ENCODE measurements at regions not wholly inside any gene's neighbourhood (a gene's known extent, or its start where the extent isn't known, plus 50 kb on each side); places are given as distances from the start of the nearest gene placed in this dataset.

GRCh38 chr7:25908154-25908949 lies 243.6 kb upstream of the NFE2L3 start:
- intact Hi-C loops (cut with DNase I; ENCODE audit: low total_unique reads), result no loop called here
- DNase-seq (ENCODE audit: low spot score in 2 of 2), result no peak
- no peak overlapping the region for H3K4me3 ChIP-seq (ENCODE audit: low read depth, poor library complexity, severe bottlenecking)
- 96 to 97% methylated on average over 1 of the region's 1 CpG for WGBS, 2 donors
- no peak for TF ChIP-seq POLR2A (IDR thresholded peaks at IDR 0.05)
- TF ChIP-seq, protein P1, sequence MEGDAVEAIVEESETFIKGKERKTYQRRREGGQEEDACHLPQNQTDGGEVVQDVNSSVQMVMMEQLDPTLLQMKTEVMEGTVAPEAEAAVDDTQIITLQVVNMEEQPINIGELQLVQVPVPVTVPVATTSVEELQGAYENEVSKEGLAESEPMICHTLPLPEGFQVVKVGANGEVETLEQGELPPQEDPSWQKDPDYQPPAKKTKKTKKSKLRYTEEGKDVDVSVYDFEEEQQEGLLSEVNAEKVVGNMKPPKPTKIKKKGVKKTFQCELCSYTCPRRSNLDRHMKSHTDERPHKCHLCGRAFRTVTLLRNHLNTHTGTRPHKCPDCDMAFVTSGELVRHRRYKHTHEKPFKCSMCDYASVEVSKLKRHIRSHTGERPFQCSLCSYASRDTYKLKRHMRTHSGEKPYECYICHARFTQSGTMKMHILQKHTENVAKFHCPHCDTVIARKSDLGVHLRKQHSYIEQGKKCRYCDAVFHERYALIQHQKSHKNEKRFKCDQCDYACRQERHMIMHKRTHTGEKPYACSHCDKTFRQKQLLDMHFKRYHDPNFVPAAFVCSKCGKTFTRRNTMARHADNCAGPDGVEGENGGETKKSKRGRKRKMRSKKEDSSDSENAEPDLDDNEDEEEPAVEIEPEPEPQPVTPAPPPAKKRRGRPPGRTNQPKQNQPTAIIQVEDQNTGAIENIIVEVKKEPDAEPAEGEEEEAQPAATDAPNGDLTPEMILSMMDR (IDR thresholded peaks at IDR 0.05), result no peak

DNA sequence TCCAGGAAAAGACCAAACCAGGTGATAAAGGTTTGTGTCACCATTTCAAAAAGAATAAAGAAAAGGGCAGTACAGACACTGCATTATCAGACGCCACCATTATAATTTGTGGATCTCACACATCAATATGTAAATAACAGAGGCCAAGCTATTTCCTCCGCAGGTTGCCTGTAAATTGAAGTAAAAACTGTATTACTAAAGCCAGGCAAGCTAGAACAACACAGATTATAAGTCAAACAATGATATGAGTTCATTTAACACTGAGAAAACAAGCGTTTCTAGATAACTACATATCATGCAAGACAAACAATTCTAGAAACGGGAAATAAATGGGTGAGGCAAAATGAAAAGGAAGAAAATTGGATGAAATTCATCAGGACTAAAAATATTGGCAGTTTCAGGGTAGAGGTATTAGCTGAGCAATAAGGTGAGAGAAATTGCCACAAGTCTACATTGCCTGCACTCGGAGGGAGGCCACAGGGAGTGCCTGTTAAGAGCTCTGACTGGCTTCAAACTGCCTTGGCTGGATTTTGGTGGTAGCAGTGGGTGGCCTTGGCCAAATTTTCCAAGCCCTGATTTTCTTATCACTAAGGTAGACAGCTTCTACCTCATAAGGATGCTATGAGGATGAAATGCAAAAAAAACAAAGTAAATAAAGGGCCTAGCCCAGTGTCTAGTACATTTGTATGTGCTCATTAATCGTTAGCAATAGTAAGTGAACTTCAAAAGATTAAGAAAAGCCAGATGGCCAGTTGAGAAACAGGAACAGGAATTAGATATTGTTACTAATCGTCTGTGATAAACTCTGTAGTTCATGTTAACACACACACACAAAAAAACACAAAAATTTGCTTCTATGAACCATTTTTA lies 240.0 kb upstream of the NFE2L3 start:
- WGBS, 2 donors, result 80 to 84% methylated on average over 7 of the region's 7 CpGs
- TF ChIP-seq POLR2A (IDR thresholded peaks at IDR 0.05), result no peak
- TF ChIP-seq, protein P1 (IDR thresholded peaks at IDR 0.05), result no peak
- intact Hi-C loops (cut with DNase I; ENCODE audit: low total_unique reads), result no loop called here
- DNase-seq (ENCODE audit: low spot score in 2 of 2), result no peak
- H3K4me3 ChIP-seq (ENCODE audit: low read depth, poor library complexity, severe bottlenecking), result no peak overlapping the region

DNA sequence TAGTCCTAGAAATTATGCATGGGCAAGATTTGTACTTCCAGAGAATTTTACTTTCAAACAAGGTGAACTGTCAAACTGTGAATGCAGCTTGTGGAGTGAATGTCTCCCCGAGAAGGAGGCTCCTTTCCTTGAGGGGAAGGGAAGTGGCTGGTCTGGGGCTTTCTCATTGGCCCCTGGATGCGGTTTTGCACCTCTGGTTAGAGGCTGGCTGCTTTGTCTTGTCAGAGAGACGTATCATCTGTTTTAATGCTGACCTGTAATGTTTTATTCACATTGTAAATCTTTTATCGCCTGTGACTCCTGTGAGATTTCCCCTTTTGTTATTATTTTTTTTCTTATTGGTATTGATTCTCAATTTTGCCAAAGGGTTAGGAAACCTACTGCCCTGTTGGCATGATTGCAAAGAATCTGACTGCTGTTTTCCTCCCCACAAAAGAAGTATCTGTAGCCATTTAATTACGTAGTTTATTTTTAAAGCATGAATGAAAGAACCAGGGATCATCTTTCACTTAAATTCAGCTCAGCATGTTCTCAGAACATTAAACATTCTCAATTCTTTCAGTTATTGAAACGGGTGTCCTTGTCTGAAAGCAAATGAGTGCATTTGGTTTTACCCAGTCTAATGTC lies 238.3 kb upstream of the NFE2L3 start:
- 37 to 50% methylated on average over 6 of the region's 6 CpGs for WGBS, 2 donors
- TF ChIP-seq, protein P1 (IDR thresholded peaks at IDR 0.05), result no peak
- TF ChIP-seq POLR2A (IDR thresholded peaks at IDR 0.05), result no peak

DNA sequence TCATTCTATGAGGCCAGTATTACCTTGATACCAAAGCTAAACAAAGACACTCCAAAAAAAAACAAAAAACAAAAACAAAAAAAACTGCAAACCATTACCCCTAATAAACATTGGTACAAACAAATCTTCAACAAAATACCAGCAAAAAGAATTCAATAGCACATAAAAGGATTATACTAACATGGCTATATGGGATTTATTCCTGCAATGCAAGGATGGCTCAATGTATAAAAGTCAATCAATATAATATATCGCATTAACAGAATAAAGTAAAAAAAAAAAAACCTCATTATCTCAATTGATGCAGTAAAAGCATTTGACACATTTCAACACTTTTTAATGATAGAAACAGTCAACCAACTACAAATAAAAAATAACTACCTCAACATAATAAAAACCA lies 233.3 kb upstream of the NFE2L3 start:
- TF ChIP-seq, protein P1 (IDR thresholded peaks at IDR 0.05), result no peak
- TF ChIP-seq POLR2A (IDR thresholded peaks at IDR 0.05), result no peak
- intact Hi-C loops (cut with DNase I; ENCODE audit: low total_unique reads), result no loop called here
- WGBS, 2 donors, result 91 to 98% methylated on average over 1 of the region's 1 CpG
- no peak overlapping the region for H3K4me3 ChIP-seq (ENCODE audit: low read depth, poor library complexity, severe bottlenecking)
- DNase-seq (ENCODE audit: low spot score in 2 of 2), result no peak

More for the DNA sequence above, 238.3 kb upstream of the NFE2L3 start:
- intact Hi-C loops (cut with DNase I; ENCODE audit: low total_unique reads), result no loop called here
- no peak for DNase-seq (ENCODE audit: low spot score in 2 of 2)
- H3K4me3 ChIP-seq (ENCODE audit: low read depth, poor library complexity, severe bottlenecking), result no peak overlapping the region

GRCh38 chr7:25922296-25922695 lies 229.7 kb upstream of the NFE2L3 start:
- intact Hi-C loops (cut with DNase I; ENCODE audit: low total_unique reads), result no loop called here
- no peak for TF ChIP-seq POLR2A (IDR thresholded peaks at IDR 0.05)
- TF ChIP-seq, protein P1 (IDR thresholded peaks at IDR 0.05), result no peak
- no peak overlapping the region for H3K4me3 ChIP-seq (ENCODE audit: low read depth, poor library complexity, severe bottlenecking)
- no peak for DNase-seq (ENCODE audit: low spot score in 2 of 2)
- 54 to 57% methylated on average over 3 of the region's 3 CpGs for WGBS, 2 donors
